ENCODE measurements at regions not wholly inside any gene's neighbourhood (a gene's known extent, or its start where the extent isn't known, plus 50 kb on each side); places are given as distances from the start of the nearest gene placed in this dataset.

GRCh38 chr5:74040065-74040551, 414.1 kb downstream of the ARHGEF28 start:
- no peak for TF ChIP-seq CTCF (IDR thresholded peaks at IDR 0.05; ENCODE audit: insufficient read depth, low read length, severe bottlenecking)
- no peak overlapping the region for H3K4me3 ChIP-seq (ENCODE audit: low read depth, low read length)
- peak; percentile 77 for DNase-seq (ENCODE audit: low read depth)
- no peaks in the 10 kb centered on the region for H3K27me3 ChIP-seq (ENCODE audit: control insufficient read depth, insufficient read depth, low read length)
- no peaks in the 10 kb centered on the region for H3K36me3 ChIP-seq (ENCODE audit: control insufficient read depth, insufficient read depth, low read length)
- no peak for FAIRE-seq

- no peak overlapping the region for H3K4me3 ChIP-seq (ENCODE audit: low read depth, low read length)
- H3K27me3 ChIP-seq (ENCODE audit: control insufficient read depth, insufficient read depth, low read length): no peaks in the 10 kb centered on the region
- H3K36me3 ChIP-seq (ENCODE audit: control insufficient read depth, insufficient read depth, low read length): no peaks in the 10 kb centered on the region
- no peak for FAIRE-seq
- TF ChIP-seq CTCF (IDR thresholded peaks at IDR 0.05; ENCODE audit: insufficient read depth, low read length, severe bottlenecking): no peak
- DNase-seq (ENCODE audit: low read depth): no peak
These were observed 411.3 kb downstream of the ARHGEF28 start for GRCh38 chr5:74037321-74037720.

GRCh38 chr5:74035521-74035937, 409.5 kb downstream of the ARHGEF28 start:
- no peak overlapping the region for H3K4me3 ChIP-seq (ENCODE audit: low read depth, low read length)
- peak; percentile 31 for TF ChIP-seq CTCF (IDR thresholded peaks at IDR 0.05; ENCODE audit: insufficient read depth, low read length, severe bottlenecking)
- FAIRE-seq (no peak), DNase-seq (ENCODE audit: low read depth) (peak; percentile 69)
- no peaks in the 10 kb centered on the region for H3K27me3 ChIP-seq (ENCODE audit: control insufficient read depth, insufficient read depth, low read length)
- no peaks in the 10 kb centered on the region for H3K36me3 ChIP-seq (ENCODE audit: control insufficient read depth, insufficient read depth, low read length)

- Histone ChIP-seq H3K36me3 (ENCODE audit: control insufficient read depth, insufficient read depth, low read length) (no peaks in the 10 kb centered on the region), H3K4me3 (ENCODE audit: low read depth, low read length) (no peak overlapping the region), H3K27me3 (ENCODE audit: control insufficient read depth, insufficient read depth, low read length) (no peaks in the 10 kb centered on the region)
- TF ChIP-seq CTCF (IDR thresholded peaks at IDR 0.05; ENCODE audit: insufficient read depth, low read length, severe bottlenecking): no peak
- DNase-seq (ENCODE audit: low read depth) (peak; percentile 99), FAIRE-seq (peak; percentile 40)
These were observed 408.7 kb downstream of the ARHGEF28 start for GRCh38 chr5:74034733-74035132.

- no peaks in the 10 kb centered on the region for H3K36me3 ChIP-seq (ENCODE audit: control insufficient read depth, insufficient read depth, low read length)
- no peaks in the 10 kb centered on the region for H3K27me3 ChIP-seq (ENCODE audit: control insufficient read depth, insufficient read depth, low read length)
- no peak overlapping the region for H3K4me3 ChIP-seq (ENCODE audit: low read depth, low read length)
- no peak for DNase-seq (ENCODE audit: low read depth)
- TF ChIP-seq CTCF (IDR thresholded peaks at IDR 0.05; ENCODE audit: insufficient read depth, low read length, severe bottlenecking): no peak
- no peak for FAIRE-seq
These were observed 406.6 kb downstream of the ARHGEF28 start for GRCh38 chr5:74032617-74033016.

- no peaks in the 10 kb centered on the region for H3K27me3 ChIP-seq (ENCODE audit: control insufficient read depth, insufficient read depth, low read length)
- no peak overlapping the region for H3K4me3 ChIP-seq (ENCODE audit: low read depth, low read length)
- H3K36me3 ChIP-seq (ENCODE audit: control insufficient read depth, insufficient read depth, low read length): no peaks in the 10 kb centered on the region
- no peak for FAIRE-seq
- no peak for TF ChIP-seq CTCF (IDR thresholded peaks at IDR 0.05; ENCODE audit: insufficient read depth, low read length, severe bottlenecking)
- DNase-seq (ENCODE audit: low read depth): no peak
These were observed 405.5 kb downstream of the ARHGEF28 start for GRCh38 chr5:74031536-74031935.

All from bronchial epithelial cell (primary cell).